HEK293 (cell line): ENCODE measurements at regions not wholly inside any gene's neighbourhood (a gene's known extent, or its start where the extent isn't known, plus 50 kb on each side); places are given as distances from the start of the nearest gene placed in this dataset.

Experiments used
- EGR2 ChIP-seq: fragments of 450-650 bp; formaldehyde crosslinking; IDR thresholded peaks from 2 replicates; pipeline ENCODE4 v1.5.1; 2016; ENCODE audit warnings: low read depth, missing biosample characterization, missing genetic modification characterization
- ZBTB7A ChIP-seq: fragments of 450-650 bp; formaldehyde crosslinking; IDR thresholded peaks from 2 replicates; pipeline ENCODE4 v1.5.1; 2016; ENCODE audit warnings: low read depth, missing biosample characterization, missing genetic modification characterization
- ZFP3 ChIP-seq: fragments of 450-650 bp; formaldehyde crosslinking; IDR thresholded peaks from 2 replicates; pipeline ENCODE4 v1.5.1; 2016; ENCODE audit warnings: low read depth, missing biosample characterization, missing genetic modification characterization
- ZNF121 ChIP-seq: fragments of 450-650 bp; formaldehyde crosslinking; IDR thresholded peaks from 2 replicates; pipeline ENCODE4 v1.5.1; 2016; ENCODE audit warnings: missing biosample characterization, missing genetic modification characterization
- ZNF274 ChIP-seq, 2 experiments: fragments of 200-500 bp in 1 of 2; fragments of 450-650 bp in 1 of 2; sonication (Bioruptor generic) in 1 of 2; formaldehyde crosslinking in 1 of 2; IDR thresholded peaks; 2 replicates each; pipeline versions ENCODE4 v1.5.1 to v1.6.1; 2014 to 2016; ENCODE audit warnings: borderline replicate concordance in 1 of 2, inconsistent platforms in 1 of 2, low read length in 1 of 2, missing biosample characterization in 1 of 2, missing genetic modification characterization in 1 of 2
- ZNF398 ChIP-seq: fragments of 450-650 bp; formaldehyde crosslinking; IDR thresholded peaks from 2 replicates; pipeline ENCODE4 v1.5.1; 2017; ENCODE audit warnings: missing biosample characterization, missing genetic modification characterization
- TF ChIP-seq, protein P1 (sequence below): fragments of 450-650 bp; formaldehyde crosslinking; IDR thresholded peaks from 2 replicates; pipeline ENCODE4 v1.5.1; 2016; ENCODE audit warnings: missing biosample characterization, missing genetic modification characterization
- TF ChIP-seq, protein P2 (sequence below): fragments of 450-650 bp; formaldehyde crosslinking; IDR thresholded peaks from 2 replicates; pipeline ENCODE4 v1.5.1; 2016; ENCODE audit warnings: missing biosample characterization, missing genetic modification characterization
- TF ChIP-seq, protein P3 (sequence below): fragments of 450-650 bp; formaldehyde crosslinking; IDR thresholded peaks from 2 replicates; pipeline ENCODE4 v1.5.1; 2016; ENCODE audit warnings: missing biosample characterization, missing genetic modification characterization
- TF ChIP-seq, protein P4 (sequence below): fragments of 450-650 bp; formaldehyde crosslinking; IDR thresholded peaks from 2 replicates; pipeline ENCODE4 v1.5.1; 2016; ENCODE audit warnings: missing biosample characterization, missing genetic modification characterization
- TF ChIP-seq, protein P5 (sequence below): fragments of 450-650 bp; formaldehyde crosslinking; IDR thresholded peaks from 2 replicates; pipeline ENCODE4 v1.5.1; 2017; ENCODE audit warnings: missing biosample characterization, missing genetic modification characterization

DNA sequence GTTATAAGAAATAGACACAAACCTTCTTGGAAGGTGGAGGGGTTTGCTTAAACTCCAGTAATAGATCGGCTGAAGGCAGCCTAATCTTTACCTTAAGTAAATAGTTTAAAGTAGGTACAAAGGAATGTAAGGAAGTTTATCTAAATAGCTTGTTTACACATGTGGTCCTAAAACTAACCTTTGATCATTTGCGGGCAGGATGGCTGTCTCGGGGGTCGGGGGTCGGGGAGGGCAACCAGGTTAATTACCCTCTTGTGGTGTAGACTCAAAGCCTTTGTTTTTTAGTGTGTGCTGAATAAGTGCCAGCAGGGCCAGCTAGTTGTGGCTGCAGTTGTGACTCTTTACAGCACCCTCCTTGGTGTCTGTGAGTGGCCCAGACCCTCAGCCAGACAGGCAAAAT, 256.9 kb upstream of the SESN3 start:
- TF ChIP-seq ZBTB7A (tag by site-specific recombination) = no peak
- TF ChIP-seq EGR2 (tag by site-specific recombination) = no peak
- TF ChIP-seq, protein P1, sequence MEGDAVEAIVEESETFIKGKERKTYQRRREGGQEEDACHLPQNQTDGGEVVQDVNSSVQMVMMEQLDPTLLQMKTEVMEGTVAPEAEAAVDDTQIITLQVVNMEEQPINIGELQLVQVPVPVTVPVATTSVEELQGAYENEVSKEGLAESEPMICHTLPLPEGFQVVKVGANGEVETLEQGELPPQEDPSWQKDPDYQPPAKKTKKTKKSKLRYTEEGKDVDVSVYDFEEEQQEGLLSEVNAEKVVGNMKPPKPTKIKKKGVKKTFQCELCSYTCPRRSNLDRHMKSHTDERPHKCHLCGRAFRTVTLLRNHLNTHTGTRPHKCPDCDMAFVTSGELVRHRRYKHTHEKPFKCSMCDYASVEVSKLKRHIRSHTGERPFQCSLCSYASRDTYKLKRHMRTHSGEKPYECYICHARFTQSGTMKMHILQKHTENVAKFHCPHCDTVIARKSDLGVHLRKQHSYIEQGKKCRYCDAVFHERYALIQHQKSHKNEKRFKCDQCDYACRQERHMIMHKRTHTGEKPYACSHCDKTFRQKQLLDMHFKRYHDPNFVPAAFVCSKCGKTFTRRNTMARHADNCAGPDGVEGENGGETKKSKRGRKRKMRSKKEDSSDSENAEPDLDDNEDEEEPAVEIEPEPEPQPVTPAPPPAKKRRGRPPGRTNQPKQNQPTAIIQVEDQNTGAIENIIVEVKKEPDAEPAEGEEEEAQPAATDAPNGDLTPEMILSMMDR (tag by site-specific recombination) = no peak
- no peak for TF ChIP-seq ZNF121
- TF ChIP-seq, protein P2, sequence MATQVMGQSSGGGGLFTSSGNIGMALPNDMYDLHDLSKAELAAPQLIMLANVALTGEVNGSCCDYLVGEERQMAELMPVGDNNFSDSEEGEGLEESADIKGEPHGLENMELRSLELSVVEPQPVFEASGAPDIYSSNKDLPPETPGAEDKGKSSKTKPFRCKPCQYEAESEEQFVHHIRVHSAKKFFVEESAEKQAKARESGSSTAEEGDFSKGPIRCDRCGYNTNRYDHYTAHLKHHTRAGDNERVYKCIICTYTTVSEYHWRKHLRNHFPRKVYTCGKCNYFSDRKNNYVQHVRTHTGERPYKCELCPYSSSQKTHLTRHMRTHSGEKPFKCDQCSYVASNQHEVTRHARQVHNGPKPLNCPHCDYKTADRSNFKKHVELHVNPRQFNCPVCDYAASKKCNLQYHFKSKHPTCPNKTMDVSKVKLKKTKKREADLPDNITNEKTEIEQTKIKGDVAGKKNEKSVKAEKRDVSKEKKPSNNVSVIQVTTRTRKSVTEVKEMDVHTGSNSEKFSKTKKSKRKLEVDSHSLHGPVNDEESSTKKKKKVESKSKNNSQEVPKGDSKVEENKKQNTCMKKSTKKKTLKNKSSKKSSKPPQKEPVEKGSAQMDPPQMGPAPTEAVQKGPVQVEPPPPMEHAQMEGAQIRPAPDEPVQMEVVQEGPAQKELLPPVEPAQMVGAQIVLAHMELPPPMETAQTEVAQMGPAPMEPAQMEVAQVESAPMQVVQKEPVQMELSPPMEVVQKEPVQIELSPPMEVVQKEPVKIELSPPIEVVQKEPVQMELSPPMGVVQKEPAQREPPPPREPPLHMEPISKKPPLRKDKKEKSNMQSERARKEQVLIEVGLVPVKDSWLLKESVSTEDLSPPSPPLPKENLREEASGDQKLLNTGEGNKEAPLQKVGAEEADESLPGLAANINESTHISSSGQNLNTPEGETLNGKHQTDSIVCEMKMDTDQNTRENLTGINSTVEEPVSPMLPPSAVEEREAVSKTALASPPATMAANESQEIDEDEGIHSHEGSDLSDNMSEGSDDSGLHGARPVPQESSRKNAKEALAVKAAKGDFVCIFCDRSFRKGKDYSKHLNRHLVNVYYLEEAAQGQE (tag by site-specific recombination) = no peak
- TF ChIP-seq, protein P3, sequence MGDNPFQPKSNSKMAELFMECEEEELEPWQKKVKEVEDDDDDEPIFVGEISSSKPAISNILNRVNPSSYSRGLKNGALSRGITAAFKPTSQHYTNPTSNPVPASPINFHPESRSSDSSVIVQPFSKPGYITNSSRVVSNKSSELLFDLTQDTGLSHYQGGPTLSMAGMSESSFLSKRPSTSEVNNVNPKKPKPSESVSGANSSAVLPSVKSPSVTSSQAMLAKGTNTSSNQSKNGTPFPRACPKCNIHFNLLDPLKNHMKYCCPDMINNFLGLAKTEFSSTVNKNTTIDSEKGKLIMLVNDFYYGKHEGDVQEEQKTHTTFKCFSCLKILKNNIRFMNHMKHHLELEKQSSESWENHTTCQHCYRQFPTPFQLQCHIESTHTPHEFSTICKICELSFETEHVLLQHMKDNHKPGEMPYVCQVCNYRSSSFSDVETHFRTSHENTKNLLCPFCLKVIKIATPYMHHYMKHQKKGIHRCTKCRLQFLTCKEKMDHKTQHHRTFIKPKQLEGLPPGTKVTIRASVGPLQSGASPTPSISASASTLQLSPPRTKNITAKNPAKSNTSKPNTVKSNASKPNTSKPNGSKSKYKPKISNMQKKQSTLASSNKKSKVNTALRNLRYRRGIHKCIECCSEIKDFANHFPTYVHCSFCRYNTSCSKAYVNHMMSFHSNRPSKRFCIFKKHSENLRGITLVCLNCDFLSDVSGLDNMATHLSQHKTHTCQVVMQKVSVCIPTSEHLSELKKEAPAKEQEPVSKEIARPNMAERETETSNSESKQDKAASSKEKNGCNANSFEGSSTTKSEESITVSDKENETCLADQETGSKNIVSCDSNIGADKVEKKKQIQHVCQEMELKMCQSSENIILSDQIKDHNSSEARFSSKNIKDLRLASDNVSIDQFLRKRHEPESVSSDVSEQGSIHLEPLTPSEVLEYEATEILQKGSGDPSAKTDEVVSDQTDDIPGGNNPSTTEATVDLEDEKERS (tag by site-specific recombination) = no peak
- TF ChIP-seq, protein P4, sequence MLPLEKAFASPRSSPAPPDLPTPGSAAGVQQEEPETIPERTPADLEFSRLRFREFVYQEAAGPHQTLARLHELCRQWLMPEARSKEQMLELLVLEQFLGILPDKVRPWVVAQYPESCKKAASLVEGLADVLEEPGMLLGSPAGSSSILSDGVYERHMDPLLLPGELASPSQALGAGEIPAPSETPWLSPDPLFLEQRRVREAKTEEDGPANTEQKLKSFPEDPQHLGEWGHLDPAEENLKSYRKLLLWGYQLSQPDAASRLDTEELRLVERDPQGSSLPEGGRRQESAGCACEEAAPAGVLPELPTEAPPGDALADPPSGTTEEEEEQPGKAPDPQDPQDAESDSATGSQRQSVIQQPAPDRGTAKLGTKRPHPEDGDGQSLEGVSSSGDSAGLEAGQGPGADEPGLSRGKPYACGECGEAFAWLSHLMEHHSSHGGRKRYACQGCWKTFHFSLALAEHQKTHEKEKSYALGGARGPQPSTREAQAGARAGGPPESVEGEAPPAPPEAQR (tag by site-specific recombination) = no peak
- TF ChIP-seq ZNF274 (IDR thresholded peaks at IDR 0.05; ENCODE audit: low read length) = no peak
- no peak for TF ChIP-seq ZNF274 (tag by site-specific recombination; IDR thresholded peaks at IDR 0.05; ENCODE audit: borderline replicate concordance)
- TF ChIP-seq, protein P5, sequence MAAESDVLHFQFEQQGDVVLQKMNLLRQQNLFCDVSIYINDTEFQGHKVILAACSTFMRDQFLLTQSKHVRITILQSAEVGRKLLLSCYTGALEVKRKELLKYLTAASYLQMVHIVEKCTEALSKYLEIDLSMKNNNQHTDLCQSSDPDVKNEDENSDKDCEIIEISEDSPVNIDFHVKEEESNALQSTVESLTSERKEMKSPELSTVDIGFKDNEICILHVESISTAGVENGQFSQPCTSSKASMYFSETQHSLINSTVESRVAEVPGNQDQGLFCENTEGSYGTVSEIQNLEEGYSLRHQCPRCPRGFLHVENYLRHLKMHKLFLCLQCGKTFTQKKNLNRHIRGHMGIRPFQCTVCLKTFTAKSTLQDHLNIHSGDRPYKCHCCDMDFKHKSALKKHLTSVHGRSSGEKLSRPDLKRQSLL (tag by site-specific recombination) = no peak
- no peak for TF ChIP-seq ZNF398 (tag by site-specific recombination)
- no peak for TF ChIP-seq ZFP3
